GM21723 (cell line): ENCODE measurements at regions not wholly inside any gene's neighbourhood (a gene's known extent, or its start where the extent isn't known, plus 50 kb on each side); places are given as distances from the start of the nearest gene placed in this dataset.
"Not testable (repeated sequence)": the region's sequence is repeated elsewhere in the genome, so short reads cannot be mapped to it uniquely, and the experiment has no call there.

Experiments used
- ATAC-seq: cut with Tn5 transposase; IDR thresholded peaks from one replicate; pipeline ENCODE4 v1.9.1; 2021; ENCODE audit warnings: mild to moderate bottlenecking, moderate library complexity; ENCODE audit not compliant: unreplicated experiment

- no peak for ATAC-seq
Observed at GRCh38 chr4:112940336-112940735, 109.1 kb upstream of the ANK2 start.

- no peak for ATAC-seq
Observed at GRCh38 chr4:112942077-112942476, 107.4 kb upstream of the ANK2 start.

DNA sequence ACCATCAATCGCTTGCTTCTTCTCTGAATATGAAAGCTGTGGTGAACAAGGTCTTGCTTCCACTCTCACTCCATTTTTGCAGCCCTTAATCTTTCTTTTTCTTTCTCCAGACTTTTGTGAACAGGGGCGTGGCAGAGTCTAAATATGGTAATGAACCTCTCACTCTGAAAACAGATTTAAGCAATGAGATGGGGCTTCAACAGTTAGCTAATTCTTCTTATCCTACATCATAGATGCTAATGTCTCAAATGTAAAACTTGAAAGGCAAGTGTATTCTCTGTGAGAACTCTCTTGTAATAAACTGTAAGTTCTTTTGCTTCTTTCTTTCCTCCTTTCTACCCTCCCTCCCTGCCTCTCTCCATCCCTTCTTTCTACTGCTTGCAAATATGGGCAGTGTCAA lies 106.5 kb upstream of the ANK2 start:
- no peak for ATAC-seq

DNA sequence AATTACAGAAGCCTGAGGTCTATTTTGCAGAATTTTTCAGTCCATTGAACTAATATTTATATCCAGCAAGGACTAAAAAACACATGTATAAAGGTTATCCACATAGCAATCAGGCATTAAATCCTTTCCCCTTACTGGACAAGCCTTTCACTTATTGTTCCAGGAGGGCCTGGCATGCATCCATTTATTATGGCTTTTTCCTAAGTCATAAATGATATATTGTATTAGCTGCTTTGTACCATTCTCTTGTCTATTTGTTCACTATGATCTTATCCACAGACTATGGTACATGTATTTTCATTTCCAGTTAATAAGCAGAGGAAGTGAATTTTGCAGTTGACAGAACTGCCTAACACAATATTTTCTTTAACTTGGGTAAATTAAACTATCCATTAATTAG lies 105.4 kb upstream of the ANK2 start:
- ATAC-seq, result no peak

DNA sequence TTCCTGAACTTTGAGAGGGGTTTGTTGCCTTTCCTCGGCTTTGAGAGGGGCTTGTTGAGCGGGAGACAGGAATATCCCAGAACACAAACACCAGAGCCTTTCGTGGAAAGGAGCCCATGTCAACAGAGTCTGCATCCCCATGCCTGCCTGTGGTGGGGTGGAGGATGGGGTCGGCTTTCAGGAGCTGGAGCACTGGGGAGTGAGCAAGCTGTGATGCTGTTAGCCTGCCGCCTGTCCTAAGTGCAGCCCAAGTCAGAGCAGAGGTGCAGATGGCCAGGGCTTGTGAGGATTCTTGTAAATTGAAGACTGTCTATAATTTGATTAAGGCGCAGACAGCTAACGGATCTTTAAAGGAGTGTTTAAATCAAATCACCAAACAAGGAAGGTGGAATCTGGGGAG lies 103.3 kb upstream of the ANK2 start:
- ATAC-seq, result no peak

DNA sequence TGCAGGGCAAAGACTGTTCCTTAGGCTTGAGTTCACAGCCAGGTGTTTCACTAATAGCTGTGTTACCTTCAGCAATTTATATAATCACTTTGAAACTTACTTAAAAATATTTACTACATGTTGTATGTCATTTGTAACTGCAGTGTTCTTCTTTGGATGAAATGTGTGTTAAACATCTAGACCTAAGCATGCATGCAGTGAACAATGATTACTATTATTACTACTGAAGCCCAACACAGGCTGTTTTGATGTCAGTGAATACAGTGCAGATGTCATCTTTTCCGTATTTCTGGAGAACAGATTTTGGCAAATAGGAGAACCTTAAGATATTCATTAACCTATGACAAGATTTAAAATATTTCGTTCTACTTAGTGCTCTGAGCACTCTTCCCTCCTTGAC lies 101.8 kb upstream of the ANK2 start:
- no peak for ATAC-seq

DNA sequence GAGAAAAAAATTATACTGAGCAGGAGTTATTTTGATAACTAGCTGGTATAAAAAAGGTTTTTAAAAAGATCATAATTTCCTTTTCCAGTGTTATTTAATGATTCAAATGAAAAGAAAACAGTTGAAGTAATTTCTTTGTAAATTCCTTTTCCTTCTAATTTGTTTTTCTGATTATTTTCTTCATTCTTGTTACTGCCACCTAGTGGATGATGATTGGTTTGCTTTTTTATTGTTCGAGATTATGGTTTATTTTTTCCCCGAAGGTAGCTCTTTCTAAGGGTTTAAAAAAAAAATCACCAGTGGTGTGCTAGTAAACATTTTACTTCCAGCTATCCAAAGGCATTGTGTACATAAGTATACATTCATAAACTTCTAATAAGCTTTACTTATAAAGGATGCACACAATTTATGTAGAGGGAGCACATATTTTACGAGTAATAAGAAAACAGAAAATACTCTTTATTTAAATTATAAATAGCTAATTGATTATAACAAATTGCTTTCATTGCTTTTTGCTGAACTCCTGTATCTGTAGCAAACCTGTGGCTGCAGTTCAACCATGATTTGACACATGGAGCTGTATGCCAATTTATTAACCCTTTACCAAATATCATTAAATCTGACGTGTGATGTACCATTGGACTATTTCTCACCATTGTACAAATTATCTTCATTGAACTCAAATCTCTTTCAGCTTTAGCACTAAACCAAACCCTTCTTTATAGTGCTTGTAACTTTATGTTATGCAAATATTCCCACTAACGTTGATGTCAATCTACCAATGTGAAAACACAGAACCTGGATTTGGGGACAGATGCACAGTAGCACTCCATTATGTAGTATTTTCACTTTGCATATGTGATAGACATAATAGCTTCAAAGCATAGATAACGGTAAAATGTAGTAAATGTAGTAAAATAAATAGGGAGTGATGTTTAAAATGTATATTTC lies 97.8 kb upstream of the ANK2 start:
- no peak for ATAC-seq

GRCh38 chr4:112952313-112952700 lies 97.1 kb upstream of the ANK2 start:
- no peak for ATAC-seq

- ATAC-seq, result no peak
Observed at GRCh38 chr4:112953262-112953661, 96.2 kb upstream of the ANK2 start.

DNA sequence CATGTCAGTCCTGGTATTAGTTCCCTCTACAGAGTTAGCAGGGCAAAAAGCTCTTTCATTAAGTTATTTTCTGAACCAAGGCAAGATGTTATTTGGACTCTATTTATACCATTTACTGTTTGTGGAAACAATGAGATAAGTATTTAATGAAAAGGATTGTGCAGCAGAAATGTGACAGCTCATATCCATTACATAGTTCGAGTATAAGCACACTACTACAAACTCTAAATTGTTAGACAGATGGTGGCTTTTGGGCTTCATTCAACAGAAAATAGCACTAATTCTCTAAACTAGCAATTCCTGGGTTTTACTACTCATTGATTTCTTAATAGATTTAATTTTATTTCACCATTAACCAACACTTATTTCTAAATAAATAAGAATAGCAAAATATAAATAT lies 95.2 kb upstream of the ANK2 start:
- ATAC-seq, result no peak

DNA sequence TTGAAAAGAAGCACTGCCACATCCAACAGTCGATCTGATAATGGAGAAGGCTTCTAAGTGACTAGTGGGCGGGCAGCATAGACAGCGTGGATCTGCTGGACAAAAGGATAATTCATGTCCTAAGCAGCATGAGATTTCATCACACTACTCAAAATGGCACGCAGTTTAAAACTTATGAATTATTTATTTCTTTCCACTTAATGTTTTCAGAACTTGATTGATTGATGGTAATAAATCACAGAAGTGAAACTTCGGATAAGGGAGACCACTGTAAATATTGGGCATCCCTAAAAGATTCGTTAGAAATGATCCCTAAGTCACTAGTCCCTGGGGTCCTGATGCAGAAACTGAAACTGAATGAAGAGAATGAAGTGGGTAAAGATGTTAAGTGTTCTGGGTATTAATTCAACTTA lies 93.0 kb upstream of the ANK2 start:
- ATAC-seq, result no peak

- not testable (repeated sequence) for ATAC-seq
Observed at GRCh38 chr4:112957764-112958163, 91.7 kb upstream of the ANK2 start.

DNA sequence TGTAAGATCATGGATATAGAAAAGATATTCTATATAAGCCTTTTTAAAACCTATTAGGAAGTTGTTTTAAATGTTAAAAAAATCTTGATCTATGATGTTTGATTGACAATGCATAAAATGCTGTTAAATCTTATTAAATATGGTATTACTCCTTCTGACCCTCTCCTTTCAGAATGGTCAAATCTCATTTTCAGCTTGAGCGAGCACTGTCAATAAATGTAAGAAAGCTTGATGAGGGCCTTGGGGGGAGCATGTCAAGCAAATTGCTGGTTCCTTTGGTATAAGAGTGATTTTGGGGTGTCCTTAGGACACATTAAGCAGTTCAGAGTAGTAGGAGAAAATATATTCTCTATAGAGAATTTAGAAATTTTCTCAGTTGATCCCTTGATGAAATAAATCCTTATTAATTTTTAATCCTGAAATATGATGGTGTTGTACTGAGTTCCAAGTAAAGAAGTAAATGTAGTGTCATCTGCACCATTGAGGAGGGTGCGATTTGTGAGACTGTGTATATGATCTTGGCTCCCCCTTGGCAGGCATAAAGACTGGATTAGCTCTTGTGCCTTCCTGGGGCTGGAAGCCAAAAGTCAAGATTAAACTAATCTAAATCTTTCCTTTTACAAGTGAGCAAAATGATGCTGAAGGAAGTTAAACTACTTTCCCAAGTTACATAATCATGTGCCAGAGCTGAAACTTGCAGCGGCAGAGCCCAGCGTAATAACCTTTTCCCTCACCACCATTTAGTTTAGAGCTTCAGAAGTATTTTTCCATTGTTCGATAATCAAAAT lies 82.6 kb upstream of the ANK2 start:
- ATAC-seq, result no peak

- ATAC-seq, result no peak
Observed at GRCh38 chr4:112968451-112969159, 80.8 kb upstream of the ANK2 start.

- ATAC-seq, result no peak
Observed at GRCh38 chr4:112970903-112971302, 78.5 kb upstream of the ANK2 start.

DNA sequence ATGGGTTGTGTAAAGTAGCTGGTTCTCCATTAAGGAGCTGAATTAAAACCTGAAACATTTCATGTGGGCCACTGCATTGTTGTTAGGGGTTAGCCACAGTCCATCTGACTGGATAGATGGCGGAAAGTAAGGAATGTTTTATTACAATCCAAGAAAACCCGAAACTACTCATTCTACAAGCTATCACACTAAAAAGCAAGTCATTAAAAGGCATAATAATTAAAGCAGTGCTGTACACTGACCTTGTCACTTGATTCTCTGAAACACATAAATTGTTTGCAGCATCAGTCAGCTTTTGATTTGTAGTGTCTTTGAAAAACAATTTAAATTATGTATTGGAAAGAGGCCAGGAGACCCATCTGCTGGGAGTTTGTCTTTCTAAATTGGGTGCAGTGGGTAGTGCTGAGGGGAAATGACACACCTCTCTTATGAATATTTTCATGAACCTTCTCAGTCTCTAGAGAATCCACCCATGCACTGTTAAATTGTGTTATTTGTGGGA lies 75.7 kb upstream of the ANK2 start:
- ATAC-seq, result no peak

- no peak for ATAC-seq
Observed at GRCh38 chr4:112975567-112976355, 73.7 kb upstream of the ANK2 start.

DNA sequence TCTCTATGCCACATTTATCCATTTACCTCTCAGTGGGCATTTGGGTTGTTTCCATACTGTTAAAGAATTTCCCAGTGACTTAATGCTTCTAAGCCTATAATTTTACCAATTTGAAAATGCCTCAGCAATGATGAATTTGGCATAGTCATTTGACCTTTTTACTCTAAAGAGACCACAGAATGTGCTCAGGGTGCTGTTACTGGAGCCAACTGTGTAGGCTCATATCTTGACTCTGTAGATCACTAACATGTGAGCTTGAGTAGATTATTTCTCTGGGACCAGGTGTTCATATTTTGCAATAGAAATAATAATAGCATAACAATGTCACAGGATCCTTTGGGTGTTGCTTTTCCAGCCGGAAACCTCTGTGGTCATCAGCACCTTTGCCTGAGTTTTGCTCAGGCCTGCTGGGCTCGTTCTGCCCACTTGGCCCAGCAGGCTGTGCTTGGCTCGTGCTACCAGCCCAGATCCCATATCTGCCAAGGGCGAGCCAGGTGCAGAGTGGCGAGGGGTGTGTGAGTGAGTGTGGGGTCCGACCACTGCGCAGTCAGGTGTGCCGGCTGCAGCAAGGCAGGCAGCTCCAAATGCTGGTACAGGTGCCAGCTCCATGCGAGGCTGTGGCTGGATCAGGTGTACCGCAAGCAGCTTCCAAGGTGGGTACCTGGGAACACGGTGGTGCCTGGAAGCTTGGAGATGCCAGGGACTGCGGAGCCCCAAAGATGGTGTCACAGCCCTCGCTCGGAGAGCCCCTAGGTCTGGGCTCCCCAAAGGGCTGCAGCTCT lies 70.6 kb upstream of the ANK2 start:
- ATAC-seq, result no peak

- no peak for ATAC-seq
Observed at GRCh38 chr4:112979881-112980421, 69.5 kb upstream of the ANK2 start.
